Stimulated activated CD4-positive, alpha-beta T cell treated with anti-CD3 and anti-CD28 coated beads, Interleukin-15, amount 100 ng/mL, for 48 hours (primary cell): ENCODE measurements at regions not wholly inside any gene's neighbourhood (a gene's known extent, or its start where the extent isn't known, plus 50 kb on each side); places are given as distances from the start of the nearest gene placed in this dataset.
"Not testable (repeated sequence)": the region's sequence is repeated elsewhere in the genome, so short reads cannot be mapped to it uniquely, and the experiment has no call there.

Source experiments
- DNase-seq, 2 donors: peaks; one replicate each; pipeline ENCODE4 v3.0.0-alpha.2; 2020; ENCODE audit warnings: low read depth in 2 of 2

DNA sequence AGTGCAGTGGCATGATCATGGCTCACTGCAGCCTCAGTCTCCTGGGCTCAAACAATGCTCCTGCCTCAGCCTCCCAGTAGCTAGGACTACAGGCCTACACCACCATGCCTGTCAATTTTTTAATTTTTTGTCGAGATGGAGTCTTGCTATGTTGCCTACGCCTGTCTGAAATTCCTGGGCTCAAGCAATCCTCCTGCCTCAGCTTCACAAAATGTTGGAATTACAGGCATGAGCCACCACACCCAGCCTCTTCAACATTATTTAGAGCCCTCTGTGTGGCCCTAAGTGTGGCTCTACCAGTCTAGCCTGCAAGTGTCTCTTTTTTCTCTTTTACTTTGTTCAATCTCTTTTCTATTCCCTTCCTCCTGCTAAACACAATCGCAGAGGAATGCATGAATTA, 154.4 kb upstream of the EPB41L4A start:
- DNase-seq = no peak

DNA sequence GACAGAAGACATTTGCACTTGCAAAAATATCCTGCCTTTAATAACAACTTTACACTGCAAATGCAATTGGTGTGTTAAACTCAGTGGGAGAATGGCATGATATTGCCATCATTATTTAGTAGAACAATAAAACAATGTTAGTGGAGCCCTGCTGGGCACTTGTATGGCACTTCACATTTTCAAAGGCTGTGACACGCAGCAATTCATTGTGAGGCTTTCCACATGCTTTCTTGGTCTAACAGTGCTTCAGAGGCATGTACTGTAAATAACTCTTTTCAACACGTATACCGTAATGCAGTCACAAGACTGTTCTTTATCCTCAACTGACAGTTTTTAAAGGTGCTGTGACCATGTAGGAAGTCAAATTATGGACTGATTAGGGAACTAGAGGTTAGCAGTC, 155.5 kb upstream of the EPB41L4A start:
- DNase-seq = no peak

DNA sequence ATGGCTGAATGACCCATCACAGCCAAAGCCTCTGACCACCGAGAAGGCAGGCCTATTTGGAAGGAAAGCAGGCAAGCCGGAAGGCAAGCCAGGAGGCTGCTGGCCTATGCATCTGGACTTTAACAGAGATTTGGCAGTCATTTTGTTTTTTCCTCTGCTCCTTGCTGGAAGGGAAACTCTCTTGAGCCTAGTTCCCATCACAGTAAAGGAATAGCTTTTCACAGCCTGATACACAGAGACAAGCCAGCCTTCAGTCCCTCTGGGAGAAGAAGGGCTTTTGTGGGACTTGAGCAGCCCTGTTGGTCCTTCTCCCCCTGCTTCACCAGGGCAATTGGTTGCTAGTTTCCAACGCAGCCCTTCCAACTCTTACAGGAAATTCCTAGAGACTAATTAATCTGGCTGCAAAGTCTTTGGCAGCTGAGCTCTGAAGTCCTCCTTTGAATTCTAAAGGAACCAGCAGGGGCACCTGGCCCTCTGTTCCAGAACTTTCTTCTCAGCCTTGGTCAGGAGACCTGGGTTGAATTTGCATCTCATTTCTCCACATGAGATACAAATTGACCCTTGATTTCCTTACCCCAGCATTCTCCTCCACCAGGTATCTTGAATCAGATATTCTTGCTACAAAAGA, 157.3 kb upstream of the EPB41L4A start:
- no peak for DNase-seq

DNA sequence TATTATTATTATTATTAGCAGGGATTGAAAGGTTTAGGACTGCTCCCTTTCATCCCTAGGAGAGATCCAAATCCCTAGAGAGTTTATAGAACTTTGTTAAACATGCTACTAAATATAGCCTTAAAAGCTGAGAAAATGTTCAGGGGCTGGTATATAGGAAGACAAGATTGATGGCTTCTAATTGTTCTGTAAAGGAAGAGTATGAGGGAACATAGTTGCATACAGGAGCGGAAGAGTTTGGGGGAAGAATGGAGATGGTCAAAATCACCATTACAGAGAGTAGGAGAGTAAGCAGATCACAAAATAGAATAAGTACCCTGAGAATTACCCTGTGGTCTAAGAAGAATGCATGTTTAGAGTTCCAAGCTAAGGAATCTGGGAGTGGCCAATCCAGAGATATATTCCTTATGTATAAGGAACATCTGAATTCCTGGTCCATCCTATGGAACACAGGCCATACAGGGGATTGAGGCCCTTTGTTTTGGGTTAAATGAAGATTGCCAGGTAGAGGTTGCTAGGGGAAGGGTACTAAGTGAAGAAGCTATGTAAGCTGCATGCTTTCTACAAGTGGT, 158.0 kb upstream of the APC start:
- DNase-seq = no peak

DNA sequence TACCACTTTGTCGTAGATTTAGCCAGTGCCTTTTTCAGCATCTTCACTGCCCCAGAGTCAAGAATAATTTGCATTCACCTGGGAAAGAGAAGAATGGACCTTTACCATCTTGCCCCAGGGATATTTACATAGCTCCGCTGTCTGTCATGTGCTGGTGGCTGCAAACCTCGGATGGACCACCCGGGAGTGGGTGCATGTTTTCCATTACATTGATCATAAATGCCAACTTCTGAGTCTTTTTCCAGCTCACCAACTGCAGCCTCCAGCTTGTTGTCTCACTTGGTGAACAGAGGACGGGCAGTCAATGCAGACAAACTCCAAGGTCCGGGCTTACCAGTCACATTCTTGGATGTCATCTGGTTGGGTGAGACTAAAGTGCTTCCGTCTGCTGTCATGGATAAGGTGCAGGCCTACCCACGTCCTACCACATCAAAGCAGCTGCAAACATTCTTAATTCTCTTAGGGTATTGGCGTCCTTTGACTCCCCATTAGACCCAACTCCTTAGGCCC, 155.8 kb upstream of the APC start:
- no peak for DNase-seq

DNA sequence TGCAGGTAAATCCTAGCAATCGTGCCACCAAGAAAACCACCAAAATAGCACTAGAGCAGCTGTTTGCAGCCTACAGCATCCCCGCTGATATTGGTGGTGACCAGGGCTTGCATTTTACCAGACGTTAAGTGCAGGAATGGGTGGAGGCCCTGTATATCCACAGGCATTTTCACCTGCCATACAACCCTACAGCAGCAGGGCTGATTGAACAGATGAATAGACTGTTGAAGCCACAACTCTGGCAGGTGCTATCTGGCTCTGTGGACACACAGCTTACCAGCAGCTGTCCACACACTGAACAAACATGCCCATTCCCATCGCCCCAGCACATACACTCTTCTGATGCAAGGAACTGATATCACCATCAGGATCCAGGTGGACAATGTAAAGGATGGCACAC, 154.5 kb upstream of the APC start:
- DNase-seq = no peak

DNA sequence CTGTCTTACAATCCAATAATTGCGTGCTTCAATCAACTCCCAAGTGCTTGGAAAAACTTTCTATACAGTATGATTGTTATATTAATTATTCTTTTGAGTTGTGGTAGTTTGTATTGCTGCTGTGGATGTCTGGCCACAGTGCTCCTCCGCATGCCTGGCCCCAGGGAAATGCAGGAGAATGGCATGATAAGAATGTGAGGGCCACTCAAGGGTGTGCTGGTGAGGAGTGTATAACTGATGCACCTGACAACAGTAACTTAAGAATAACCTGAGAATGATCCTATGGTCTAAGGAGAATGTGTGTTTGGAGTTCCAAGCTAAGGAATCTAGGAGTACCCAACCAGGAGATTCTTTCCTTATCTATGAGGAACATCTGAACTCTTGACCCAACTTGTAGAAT, 152.9 kb upstream of the APC start:
- no peak for DNase-seq

DNA sequence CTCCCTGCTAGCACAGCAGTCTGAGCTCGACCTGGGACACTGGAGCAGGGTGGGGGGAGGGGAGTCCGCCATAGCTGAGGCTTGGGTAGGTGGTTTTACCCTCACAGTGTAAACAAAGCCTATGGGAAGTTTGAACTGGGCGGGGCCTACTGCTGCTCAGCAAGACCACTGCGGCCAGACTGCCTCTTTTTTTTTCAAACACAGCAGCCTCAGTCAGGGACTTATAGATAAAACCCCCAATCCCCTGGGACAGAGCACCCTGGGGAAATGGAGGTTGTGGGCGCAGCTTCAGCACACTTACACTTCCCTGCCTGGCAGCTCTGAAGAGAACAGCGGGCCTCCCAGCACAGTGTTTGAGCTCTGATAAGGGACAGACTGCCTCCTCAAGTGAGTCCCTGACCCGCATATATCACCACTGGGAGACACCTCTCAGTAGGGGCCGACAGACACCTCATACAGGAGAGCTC, 151.1 kb upstream of the APC start:
- DNase-seq = no peak

DNA sequence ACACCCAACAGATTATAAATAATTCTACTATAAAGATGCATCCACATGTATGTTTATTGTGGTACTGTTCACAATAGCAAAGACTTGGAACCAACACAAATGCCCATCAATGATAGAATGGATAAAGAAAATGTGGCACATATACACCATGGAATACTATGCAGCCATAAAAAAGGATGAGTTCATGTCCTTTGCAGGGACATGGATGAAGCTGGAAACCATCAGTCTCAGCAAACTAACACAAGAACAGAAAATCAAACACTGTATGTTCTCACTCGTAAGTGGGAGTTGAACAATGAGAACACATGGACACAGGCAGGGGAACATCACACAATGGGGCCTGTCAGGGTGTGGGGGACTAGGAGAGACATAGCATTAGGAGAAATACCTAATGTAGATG, 146.8 kb upstream of the APC start:
- not testable (repeated sequence) for DNase-seq

DNA sequence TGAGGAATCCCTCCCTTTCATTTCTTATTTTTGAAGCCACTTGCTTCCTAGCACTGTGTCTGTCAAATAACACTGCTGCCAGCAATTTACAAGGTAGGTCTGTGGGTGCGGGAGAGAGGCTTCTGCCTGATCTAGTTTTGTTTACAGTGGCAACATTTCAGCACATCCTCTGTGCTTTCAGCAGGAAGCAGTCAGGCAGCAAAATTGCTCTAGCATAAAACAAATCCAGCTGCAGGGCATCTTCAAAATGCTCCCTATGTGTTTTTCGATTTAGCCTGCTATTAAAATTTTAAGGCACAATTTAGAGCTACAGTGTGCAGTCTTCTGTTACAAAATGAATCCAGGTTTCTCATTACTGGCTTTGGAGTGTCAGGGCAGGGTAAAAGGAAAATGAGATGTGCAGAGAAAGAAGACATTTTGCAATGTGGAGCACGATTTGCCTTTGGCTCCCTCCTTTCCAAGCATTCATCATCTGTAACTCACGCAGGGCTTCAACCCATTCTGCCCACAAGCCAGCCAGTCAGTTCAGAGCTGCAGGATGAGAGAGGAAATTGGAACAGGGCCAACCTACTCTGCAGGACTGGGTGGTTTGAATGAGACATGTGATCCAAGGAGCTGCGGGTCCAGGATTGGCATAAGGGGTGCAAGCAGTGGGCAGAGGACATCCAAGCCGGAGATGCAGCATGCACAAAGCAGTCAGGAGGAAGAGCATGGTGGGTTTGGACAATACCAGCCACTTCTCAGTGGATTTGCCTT, 143.4 kb upstream of the APC start:
- DNase-seq = no peak

DNA sequence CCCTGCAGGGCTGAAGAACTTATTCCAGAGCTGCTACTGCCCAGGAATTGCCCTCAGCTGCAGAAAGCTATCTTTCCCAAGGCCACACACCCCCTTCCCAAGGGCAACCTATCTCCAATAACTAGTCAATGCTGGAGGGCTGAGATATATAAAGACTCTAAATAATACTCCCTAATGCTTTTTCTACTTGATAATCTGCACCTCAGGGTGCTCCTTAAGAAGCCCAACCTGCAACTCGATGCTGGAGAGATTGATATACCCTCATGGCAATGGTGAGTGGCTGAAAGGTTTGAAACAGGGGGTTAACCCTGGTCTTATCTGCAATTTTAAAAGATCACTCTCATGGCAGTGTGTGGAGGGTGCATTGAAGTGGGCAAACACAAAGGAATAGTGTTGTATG, 142.7 kb upstream of the APC start:
- DNase-seq = no peak

DNA sequence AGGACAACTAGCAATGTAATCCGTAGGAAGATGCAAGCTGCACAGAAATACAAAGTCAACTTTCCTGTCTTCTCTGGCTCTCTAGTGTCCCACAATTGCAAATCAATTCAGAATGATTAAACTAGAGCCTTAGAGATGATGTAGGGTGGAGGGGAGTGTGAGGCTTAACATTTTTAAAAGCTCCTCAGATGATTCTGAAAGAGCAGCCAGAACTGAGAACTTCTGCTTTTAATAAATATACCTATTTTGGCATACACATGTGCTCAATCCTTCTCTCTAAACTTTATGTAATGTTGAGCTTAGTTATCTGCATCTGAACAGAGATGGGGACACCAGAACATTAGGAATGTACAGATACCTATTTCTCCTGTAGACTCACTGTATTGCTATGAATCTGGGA, 139.9 kb upstream of the APC start:
- no peak for DNase-seq

DNA sequence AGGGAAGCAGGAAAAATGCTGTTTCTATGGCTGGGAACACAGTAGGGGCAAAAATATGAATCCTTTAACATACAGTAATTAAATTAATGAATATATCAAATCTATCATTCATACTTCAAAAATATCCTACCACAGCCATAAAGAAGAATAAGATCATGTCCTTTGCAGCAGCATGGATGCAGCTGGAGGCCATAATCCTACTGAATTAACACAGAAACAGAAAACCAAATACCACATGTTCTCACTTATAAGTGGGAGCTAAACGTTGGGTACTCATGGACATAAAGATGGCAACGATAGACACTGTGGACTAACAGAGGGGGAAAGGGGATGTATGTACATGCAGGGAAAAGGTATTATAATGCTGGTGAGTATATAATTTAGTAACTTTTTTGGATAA, 137.2 kb upstream of the APC start:
- DNase-seq = not testable (repeated sequence)

DNA sequence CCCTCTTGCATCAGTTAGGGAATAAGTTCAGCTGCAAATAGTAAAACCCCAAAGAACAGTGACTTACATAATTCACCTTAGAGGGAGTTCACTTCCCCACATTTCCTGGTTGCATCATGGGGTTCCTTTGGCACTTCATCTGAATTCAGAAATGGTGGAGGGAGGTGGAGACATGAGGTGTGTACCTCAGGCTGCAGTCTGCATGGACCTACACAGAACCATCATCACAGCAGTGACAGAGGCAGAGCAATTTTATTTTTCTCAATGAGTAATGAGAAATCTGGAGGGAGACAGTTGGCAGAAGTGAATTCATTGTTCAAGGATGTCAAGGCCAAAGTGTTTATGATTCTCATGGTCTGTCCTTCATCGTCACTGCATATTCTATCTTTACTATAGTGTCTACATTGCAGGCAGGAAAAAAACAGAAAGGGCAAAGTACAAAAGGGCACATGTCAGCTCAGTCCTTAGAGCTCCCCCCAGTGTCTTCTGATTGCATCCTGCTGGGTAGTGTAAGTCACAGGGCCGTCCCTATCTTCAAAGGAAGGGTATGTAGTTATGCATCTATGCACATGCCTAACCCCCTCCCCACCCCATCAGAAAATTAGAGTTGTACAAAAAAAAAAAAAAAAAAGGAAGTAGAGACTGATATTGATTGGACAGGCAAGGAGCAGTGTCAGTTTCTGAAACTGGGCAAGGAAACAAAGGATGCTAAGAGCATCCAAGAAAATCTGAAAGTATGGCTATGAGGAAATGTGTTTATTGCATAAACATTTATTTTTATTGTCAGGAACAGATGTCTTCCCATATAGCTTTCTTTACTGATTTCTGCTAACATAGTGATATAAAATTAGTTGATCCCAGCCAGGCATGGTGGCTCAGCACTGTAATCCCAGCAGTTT, 132.7 kb upstream of the APC start:
- no peak for DNase-seq

DNA sequence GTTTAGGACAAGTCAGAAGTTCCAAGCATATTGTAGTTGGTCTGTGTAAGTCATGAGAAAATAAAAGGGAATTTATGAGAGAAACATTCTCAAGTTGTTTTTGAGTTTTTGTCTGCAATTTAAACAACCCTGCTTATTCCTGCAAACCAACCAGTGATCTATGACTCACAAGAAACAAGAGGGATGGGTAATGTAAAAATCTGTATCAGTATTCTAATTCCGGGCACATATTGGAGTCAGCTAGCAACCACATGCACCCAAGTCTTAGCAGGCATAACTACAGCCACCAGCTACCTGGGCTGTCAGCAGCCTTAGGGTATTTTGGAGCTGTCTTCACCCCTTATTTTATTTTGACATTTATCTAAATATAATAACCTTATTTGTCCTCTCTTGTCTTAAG, 128.7 kb upstream of the APC start:
- no peak for DNase-seq

DNA sequence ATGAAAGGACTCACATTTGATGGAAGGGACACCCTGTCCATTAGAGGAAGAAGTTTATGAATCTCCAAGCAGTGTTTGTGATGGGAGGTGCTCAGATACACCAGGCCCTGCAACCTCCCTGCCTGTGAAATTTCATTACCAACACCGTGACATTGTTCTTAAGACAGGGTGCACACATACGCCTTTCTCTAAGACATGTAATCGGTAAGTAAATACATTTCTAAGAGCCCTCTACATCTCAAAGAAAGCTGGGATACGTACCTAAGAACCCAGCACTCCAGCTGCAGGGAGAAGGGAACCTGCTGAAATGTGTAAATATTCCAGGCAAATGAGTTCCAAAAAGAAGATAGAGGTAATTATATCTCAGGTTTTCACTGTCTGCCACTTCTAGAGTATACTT, 125.0 kb upstream of the APC start:
- DNase-seq = no peak

DNA sequence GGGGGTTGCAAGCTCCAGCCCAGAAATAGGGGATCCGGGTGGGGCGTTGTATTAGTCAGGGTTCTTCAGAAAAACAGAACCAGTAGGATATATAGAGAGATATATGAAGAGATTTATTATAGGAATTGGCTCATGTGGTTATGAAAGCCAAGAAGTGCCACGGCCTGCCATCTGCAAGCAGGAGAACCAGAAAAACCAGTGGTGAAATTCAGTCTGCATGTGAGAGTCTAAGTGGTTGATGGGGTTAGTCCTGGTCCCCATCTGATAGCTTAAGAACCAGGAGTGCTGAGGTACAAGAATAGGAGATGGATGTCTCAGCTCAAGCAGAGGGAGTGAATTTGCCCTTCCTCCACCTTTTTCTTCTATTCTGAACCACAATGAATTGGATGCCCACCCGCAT, 123.4 kb upstream of the APC start:
- no peak for DNase-seq

DNA sequence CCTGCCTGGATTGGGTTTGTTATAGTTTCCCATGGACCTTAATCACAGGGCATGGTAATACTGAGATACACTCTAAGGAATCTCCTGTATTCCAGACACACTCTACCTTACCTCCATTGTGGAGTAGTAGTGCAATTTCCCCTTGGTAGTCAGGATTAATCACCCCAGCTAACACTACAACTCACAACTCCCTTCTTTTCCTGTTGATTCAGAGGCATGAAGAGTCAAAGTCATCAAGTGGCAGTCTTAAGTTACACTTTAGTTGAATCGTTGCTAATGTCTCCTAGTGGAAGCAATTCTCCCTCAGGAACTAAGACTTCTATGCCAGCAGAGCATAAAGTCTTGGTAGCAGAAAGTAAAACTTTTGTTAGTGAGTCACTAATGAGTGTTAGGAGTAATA, 122.7 kb upstream of the APC start:
- DNase-seq = no peak

DNA sequence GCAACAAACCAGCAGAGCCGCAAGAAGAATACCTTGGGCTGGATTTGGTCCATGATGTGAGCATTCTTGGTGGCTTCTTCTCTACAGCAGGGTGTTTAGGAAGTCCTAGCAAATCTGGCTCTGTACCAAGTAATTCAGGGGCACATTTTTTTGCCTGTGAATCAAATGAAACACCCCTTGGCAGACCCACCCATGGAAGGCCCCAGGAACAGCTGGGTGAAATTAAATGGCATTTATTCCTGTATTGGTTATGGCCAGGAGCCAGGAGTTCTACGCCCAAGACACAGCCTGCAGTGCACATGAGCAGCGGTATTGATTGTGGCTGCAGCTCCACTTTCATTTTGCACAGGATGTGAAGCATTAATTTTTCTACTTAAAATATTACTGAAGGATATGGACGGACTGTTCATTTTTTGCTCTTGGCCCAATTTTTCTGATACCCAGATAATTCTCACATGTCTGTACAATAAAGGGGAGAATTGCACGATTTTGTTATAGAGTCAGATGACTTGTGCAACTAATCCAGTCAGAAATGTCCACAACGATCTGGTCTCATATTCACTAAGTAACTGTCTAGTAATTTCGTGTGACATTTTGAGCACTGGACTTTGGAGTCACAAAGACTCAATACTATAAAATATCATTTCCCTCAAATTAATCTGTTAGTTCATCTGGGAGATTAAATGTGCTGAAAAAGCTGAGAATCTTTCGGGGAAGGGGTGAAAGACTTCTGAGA, 120.7 kb upstream of the APC start:
- no peak for DNase-seq

DNA sequence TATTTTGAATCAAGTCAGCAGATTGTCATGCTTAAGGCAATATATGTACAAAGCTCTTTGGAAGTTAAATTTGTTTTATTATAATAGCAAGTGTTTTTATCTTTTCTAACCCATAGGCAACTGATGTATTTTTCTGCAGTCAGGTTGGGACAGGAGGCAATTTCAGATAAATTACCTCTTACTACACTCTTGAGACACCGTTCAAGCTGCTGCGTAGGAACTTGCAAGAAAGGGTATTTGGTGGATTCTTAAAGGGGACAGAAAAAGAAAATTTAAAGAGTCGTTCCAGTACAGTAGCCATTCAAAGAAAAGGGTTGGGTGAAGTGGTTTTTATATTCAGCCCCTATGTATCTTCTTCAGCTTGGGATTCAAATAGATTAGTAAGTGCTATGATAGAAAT, 112.4 kb upstream of the APC start:
- no peak for DNase-seq

DNA sequence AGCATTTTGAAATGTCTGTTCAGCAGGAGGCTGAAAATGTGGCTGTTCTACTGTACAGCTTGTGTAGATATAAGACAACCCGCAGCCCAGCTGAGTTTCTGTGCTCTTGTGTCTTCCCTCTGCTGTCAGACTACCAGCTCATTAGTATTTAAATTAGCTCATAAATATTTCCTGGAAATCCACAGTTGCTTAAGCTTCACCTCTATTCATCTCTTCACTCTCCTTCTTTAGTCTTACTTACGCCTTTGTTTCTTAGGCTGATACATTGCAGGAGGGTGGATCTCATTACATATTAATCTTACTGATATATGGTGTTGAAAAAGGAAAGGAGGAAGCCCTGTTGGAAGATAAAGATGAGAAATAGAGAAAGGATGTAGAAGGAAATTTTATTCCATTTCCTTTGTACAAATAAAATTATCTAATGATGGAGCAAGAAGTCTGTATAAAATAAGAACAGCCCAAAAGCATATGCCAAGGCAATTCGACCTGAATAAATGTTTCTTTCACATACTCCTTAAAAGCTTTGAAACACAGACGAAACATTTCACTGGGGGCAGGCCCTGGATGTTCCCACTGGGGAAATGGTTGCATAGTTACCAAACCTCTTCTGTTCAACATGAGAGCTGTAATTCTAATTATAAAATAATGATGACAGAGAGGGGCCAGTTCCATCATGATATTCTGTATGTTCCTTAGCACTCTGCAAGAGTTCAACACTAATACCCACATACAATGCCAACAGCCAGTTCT, 111.8 kb upstream of the APC start:
- DNase-seq = no peak
